ENCODE measurements at regions not wholly inside any gene's neighbourhood (a gene's known extent, or its start where the extent isn't known, plus 50 kb on each side); places are given as distances from the start of the nearest gene placed in this dataset.

- H3K9me3 ChIP-seq: no peaks in the 10 kb centered on the region
- no peaks in the 10 kb centered on the region for H3K4me1 ChIP-seq
- intact Hi-C loops (cut with DNase I): no loop called here
- no peak for ATAC-seq
- no peak overlapping the region for H3K27ac ChIP-seq
- 40 to 47% (median 45%) methylated on average over 11 of the region's 11 CpGs for WGBS, 3 donors
- H3K27me3 ChIP-seq (ENCODE audit: insufficient read depth in 3 of 3, low read length in 2 of 3): peaks cover 2 to 9% (median 2%) of the 10 kb centered on the region in 3 donors
- H3K36me3 ChIP-seq (ENCODE audit: insufficient read depth in 1 of 2, low read depth in 1 of 2): no peaks in the 10 kb centered on the region
- no peak for TF ChIP-seq CTCF (IDR thresholded peaks at IDR 0.05)
- DNase-seq: no peak
- H3K4me3 ChIP-seq: no peak overlapping the region
These were observed 97.7 kb upstream of the SMARCA2 start for GRCh38 chr9:1917396-1917935.

DNA sequence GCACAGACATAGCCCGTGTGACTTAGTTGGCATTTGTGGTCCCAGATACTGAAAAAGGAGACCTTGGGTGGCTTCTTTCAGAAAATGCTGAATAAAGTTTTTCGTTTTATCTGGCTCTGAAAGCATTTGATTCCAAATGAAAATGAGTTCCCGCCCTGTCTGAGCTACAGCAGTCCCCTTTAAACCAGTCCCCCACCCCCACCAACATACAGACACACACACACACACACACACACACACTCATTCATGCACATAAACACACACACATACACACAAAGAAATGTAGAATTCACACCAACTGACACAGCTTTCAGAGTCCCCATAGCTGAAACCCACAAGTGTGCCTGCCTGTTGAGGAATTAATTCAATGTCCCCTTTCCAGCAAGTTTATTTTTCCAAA lies 97.0 kb upstream of the SMARCA2 start:
- Histone ChIP-seq H3K9me3 (no peaks in the 10 kb centered on the region), H3K4me3 (no peak overlapping the region), H3K36me3 (ENCODE audit: insufficient read depth in 1 of 2, low read depth in 1 of 2) (no peaks in the 10 kb centered on the region), H3K27ac (no peak overlapping the region), H3K27me3 (ENCODE audit: insufficient read depth in 3 of 3, low read length in 2 of 3) (peaks cover 2 to 9% (median 2%) of the 10 kb centered on the region in 3 donors), H3K4me1 (no peaks in the 10 kb centered on the region)
- no peak for TF ChIP-seq CTCF (IDR thresholded peaks at IDR 0.05)
- intact Hi-C loops (cut with DNase I): no loop called here
- 60 to 75% (median 68%) methylated on average over 3 of the region's 3 CpGs for WGBS, 3 donors
- DNase-seq: no peak
- ATAC-seq: no peak

- no peak for ATAC-seq
- H3K27me3 ChIP-seq (ENCODE audit: insufficient read depth in 3 of 3, low read length in 2 of 3): peaks cover 2 to 9% (median 2%) of the 10 kb centered on the region in 3 donors
- intact Hi-C loops (cut with DNase I): no loop called here
- no peaks in the 10 kb centered on the region for H3K4me1 ChIP-seq
- TF ChIP-seq CTCF (IDR thresholded peaks at IDR 0.05): no peak
- no peak for DNase-seq
- WGBS, 3 donors: 70 to 76% (median 71%) methylated on average over 5 of the region's 5 CpGs
- no peaks in the 10 kb centered on the region for H3K9me3 ChIP-seq
- no peak overlapping the region for H3K4me3 ChIP-seq
- H3K27ac ChIP-seq: no peak overlapping the region
- H3K36me3 ChIP-seq (ENCODE audit: insufficient read depth in 1 of 2, low read depth in 1 of 2): no peaks in the 10 kb centered on the region
These were observed 96.5 kb upstream of the SMARCA2 start for GRCh38 chr9:1918622-1919021.

GRCh38 chr9:1919229-1919628 lies 95.9 kb upstream of the SMARCA2 start:
- ATAC-seq (no peak), DNase-seq (no peak)
- intact Hi-C loops (cut with DNase I): no loop called here
- no peak for TF ChIP-seq CTCF (IDR thresholded peaks at IDR 0.05)
- Histone ChIP-seq H3K4me3 (no peak overlapping the region), H3K4me1 (no peaks in the 10 kb centered on the region), H3K9me3 (no peaks in the 10 kb centered on the region), H3K36me3 (ENCODE audit: insufficient read depth in 1 of 2, low read depth in 1 of 2) (no peaks in the 10 kb centered on the region), H3K27ac (no peak overlapping the region), H3K27me3 (ENCODE audit: insufficient read depth in 3 of 3, low read length in 2 of 3) (peaks cover 2 to 9% (median 2%) of the 10 kb centered on the region in 3 donors)
- 78 to 79% (median 78%) methylated on average over 4 of the region's 4 CpGs for WGBS, 3 donors

GRCh38 chr9:1920386-1920785 lies 94.8 kb upstream of the SMARCA2 start:
- no peak for TF ChIP-seq CTCF (IDR thresholded peaks at IDR 0.05)
- no peak for ATAC-seq
- peaks cover 2 to 9% (median 2%) of the 10 kb centered on the region in 3 donors for H3K27me3 ChIP-seq (ENCODE audit: insufficient read depth in 3 of 3, low read length in 2 of 3)
- no peaks in the 10 kb centered on the region for H3K36me3 ChIP-seq (ENCODE audit: insufficient read depth in 1 of 2, low read depth in 1 of 2)
- H3K4me1 ChIP-seq: no peaks in the 10 kb centered on the region
- intact Hi-C loops (cut with DNase I): no loop called here
- H3K9me3 ChIP-seq: no peaks in the 10 kb centered on the region
- WGBS, 3 donors: 77 to 83% (median 82%) methylated on average over 3 of the region's 3 CpGs
- no peak overlapping the region for H3K27ac ChIP-seq
- DNase-seq: no peak
- H3K4me3 ChIP-seq: no peak overlapping the region
